Endothelial cell of umbilical vein (primary cell): ENCODE measurements at regions not wholly inside any gene's neighbourhood (a gene's known extent, or its start where the extent isn't known, plus 50 kb on each side); places are given as distances from the start of the nearest gene placed in this dataset.

ENCODE experiments used
- BruUV-seq: library from RNA; stranded (reverse); fragments of 400-500 nt; replicated peaks from 2 replicates; lab custom pipeline; 2021; lab: Mats Ljungman, UMichigan
- CTCF ChIA-PET: fragments of 300-600, 350-600 bp; sonication (Branson Sonifier 250); formaldehyde crosslinking; loops from one replicate; lab custom pipeline; 2021; ENCODE audit warnings: antibody characterized with exemption, inconsistent platforms; lab: Charles Lee
- POLR2A ChIA-PET: fragments of 300-600, 350-600 bp; sonication (Branson Sonifier 250); formaldehyde crosslinking; loops from one replicate; lab custom pipeline; 2021; ENCODE audit warnings: antibody characterized with exemption, inconsistent platforms; lab: Charles Lee
- DNase-seq: peaks from one replicate; pipeline ENCODE4 v3.0.0-alpha.2; 2011; ENCODE audit warnings: low read depth, low spot score
- FAIRE-seq: peaks from 2 replicates; lab custom pipeline; 2011; peaks lifted over from hg19 to GRCh38; lab: Jason Lieb, UNC
- H2AFZ ChIP-seq: 2 replicates; pipeline ENCODE4 v1.6.0; 2012; ENCODE audit warnings: low read depth, low read length, control low read depth, inconsistent platforms
- H3K27ac ChIP-seq: 2 replicates; pipeline ENCODE4 v1.5.1; 2011; ENCODE audit warnings: low read depth, mild to moderate bottlenecking, control low read depth, low read length, moderate library complexity; ENCODE audit not compliant: insufficient read depth
- H3K27me3 ChIP-seq, 2 experiments: 2 replicates each; pipeline versions ENCODE4 v1.6.0 to v1.6.1; 2011; ENCODE audit warnings: low read length in 2 of 2, mixed read lengths in 1 of 2; ENCODE audit not compliant: control insufficient read depth in 2 of 2, insufficient read depth in 2 of 2
- H3K36me3 ChIP-seq, 2 experiments: 2 replicates in 1 of 2; 3 replicates in 1 of 2; pipeline ENCODE4 v1.5.1; 2011; ENCODE audit warnings: low read length in 2 of 2, mild to moderate bottlenecking in 1 of 2, moderate library complexity in 1 of 2; ENCODE audit not compliant: control insufficient read depth in 2 of 2, insufficient read depth in 2 of 2; ENCODE audit errors: extremely low read depth in 1 of 2
- H3K4me1 ChIP-seq: 3 replicates; pipeline ENCODE4 v1.5.1; 2011; ENCODE audit warnings: mild to moderate bottlenecking, low read length; ENCODE audit not compliant: control insufficient read depth, insufficient read depth; ENCODE audit errors: extremely low read depth
- H3K4me2 ChIP-seq: 2 replicates; pipeline ENCODE4 v1.6.1; 2011; ENCODE audit warnings: low read length, control low read depth, mixed read lengths; ENCODE audit not compliant: insufficient read depth
- H3K4me3 ChIP-seq, 3 experiments: fragments of 200-600 bp in 1 of 3; sonication (generic), shearing (Covaris generic) in 1 of 3; replicated peaks in 1 of 3; 2 replicates each; pipeline ENCODE4 v1.5.1; 2011 to 2016; ENCODE audit warnings: control low read depth in 3 of 3, low read length in 3 of 3, mild to moderate bottlenecking in 2 of 3, inconsistent platforms in 1 of 3, low read depth in 1 of 3, moderate library complexity in 1 of 3; ENCODE audit not compliant: insufficient read depth in 1 of 3
- H3K79me2 ChIP-seq: 2 replicates; pipeline ENCODE4 v1.6.0; 2012; ENCODE audit warnings: low read length, inconsistent platforms; ENCODE audit not compliant: control insufficient read depth, insufficient read depth
- H3K9ac ChIP-seq: replicated peaks from 2 replicates; pipeline ENCODE3; 2011; ENCODE audit warnings: low read length, control low read depth; ENCODE audit not compliant: insufficient read depth; ENCODE audit errors: extremely low read depth
- H3K9me1 ChIP-seq: replicated peaks from 3 replicates; pipeline ENCODE4 v1.6.0; 2011; ENCODE audit warnings: mild to moderate bottlenecking, low read length; ENCODE audit not compliant: control insufficient read depth, insufficient read depth; ENCODE audit errors: extremely low read depth
- H3K9me3 ChIP-seq: replicated peaks from 2 replicates; pipeline ENCODE4 v1.5.1; 2012; ENCODE audit warnings: low read length, inconsistent platforms; ENCODE audit not compliant: control insufficient read depth, insufficient read depth
- H4K20me1 ChIP-seq: replicated peaks from 2 replicates; pipeline ENCODE3; 2011; ENCODE audit warnings: mild to moderate bottlenecking, low read length; ENCODE audit not compliant: control insufficient read depth, insufficient read depth; ENCODE audit errors: extremely low read depth
- EZH2 ChIP-seq: IDR thresholded peaks from 2 replicates; pipeline ENCODE4 v1.6.1; 2012; ENCODE audit warnings: borderline replicate concordance, low read depth, mild to moderate bottlenecking, moderate library complexity, low read length, inconsistent platforms; ENCODE audit not compliant: severe bottlenecking
- FOS ChIP-seq: IDR thresholded peaks from 2 replicates; pipeline ENCODE4 v1.6.1; 2011; ENCODE audit warnings: mild to moderate bottlenecking, low read length, moderate library complexity, borderline replicate concordance; ENCODE audit not compliant: insufficient read depth
- GATA2 ChIP-seq: IDR thresholded peaks from 2 replicates; pipeline ENCODE4 v1.7.0; 2011; ENCODE audit warnings: low read depth, mild to moderate bottlenecking, moderate library complexity, mixed read lengths, low read length; ENCODE audit not compliant: insufficient read length, insufficient read depth
- JUN ChIP-seq: IDR thresholded peaks from 2 replicates; pipeline ENCODE4 v1.6.1; 2011; ENCODE audit warnings: borderline replicate concordance, low read depth; ENCODE audit not compliant: insufficient read length, insufficient read depth
- MAX ChIP-seq: IDR thresholded peaks from 2 replicates; pipeline ENCODE4 v1.6.1; 2011; ENCODE audit not compliant: insufficient read depth, insufficient read length
- MYC ChIP-seq: IDR thresholded peaks from one replicate; pipeline ENCODE4 v1.6.1; 2011; ENCODE audit warnings: mild to moderate bottlenecking, low read depth, low read length
- POLR2A ChIP-seq: IDR thresholded peaks from 2 replicates; pipeline ENCODE4 v1.6.1; 2012; ENCODE audit warnings: low read depth, mild to moderate bottlenecking, control low read depth, low read length
- POLR2AphosphoS5 ChIP-seq: IDR thresholded peaks from 2 replicates; pipeline ENCODE4 v1.6.1; 2012; ENCODE audit warnings: low read depth, mild to moderate bottlenecking, control low read depth, low read length, moderate library complexity; ENCODE audit not compliant: insufficient read depth
- dilution Hi-C: fragments of 300-500 bp; cut with MboI; formaldehyde crosslinking; loops from one replicate; pipeline ENCODE4 v1.15.0; 2019; ENCODE audit warnings: low sequenced_read_pairs; ENCODE audit not compliant: extremely low pct_ligation_motif_present
- intact Hi-C: fragments of 100-400 bp; cut with micrococcal nuclease; formaldehyde crosslinking; loops from one replicate; pipeline ENCODE4 v1.10.0; 2022
- TF ChIP-seq, protein P1 (sequence below), 2 donors: IDR thresholded peaks; 1 replicate in 1 of 2; 2 replicates in 1 of 2; pipeline ENCODE4 v1.5.1; 2011; ENCODE audit warnings: low read length in 2 of 2, mild to moderate bottlenecking in 2 of 2, moderate library complexity in 2 of 2, control low read depth in 1 of 2, inconsistent platforms in 1 of 2, low read depth in 1 of 2; ENCODE audit not compliant: insufficient read depth in 1 of 2; ENCODE audit errors: extremely low read depth in 1 of 2

DNA sequence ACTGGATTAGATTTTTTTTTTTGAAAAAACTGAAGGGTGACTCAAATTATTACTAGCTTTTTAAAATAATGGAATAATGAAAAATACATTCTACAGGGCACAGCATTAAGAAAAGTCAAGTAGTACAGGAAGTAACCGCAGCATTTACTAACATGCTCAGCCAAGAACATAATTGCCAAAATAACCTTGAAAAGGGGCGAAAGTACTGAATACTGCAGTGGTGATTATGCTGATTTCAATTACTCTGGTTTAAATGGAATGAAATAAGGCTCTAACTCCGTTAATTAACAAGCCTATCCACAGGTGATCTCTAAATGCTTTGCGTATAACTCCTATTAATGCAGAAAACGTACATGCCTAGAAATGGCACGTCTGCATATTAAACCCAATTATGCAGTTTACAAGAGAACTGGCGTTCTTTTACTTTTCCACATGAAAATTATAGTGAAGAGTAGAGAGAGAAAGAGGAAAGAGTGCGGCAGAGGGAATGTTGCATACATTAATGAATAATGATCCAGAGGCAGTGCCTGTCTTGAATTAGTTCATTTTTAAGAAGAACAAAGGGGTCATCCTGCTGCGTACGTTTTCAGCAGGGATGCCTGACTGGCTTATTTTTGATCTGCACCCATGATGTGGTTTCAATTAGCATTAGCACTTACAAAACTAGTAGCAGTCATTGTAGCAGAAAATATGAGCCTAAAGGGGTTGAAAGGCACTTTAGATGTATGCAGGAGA is 612.4 kb downstream of the NYAP2 start:
- ChIA-PET POLR2A (no interaction called here), CTCF (no interaction called here)
- FAIRE-seq (no peak), DNase-seq (no peak)
- Histone ChIP-seq H3K4me3 (no peak overlapping the region), H4K20me1 (no peaks in the 10 kb centered on the region), H3K27ac (no peak overlapping the region), H3K9ac (no peak overlapping the region), H2AFZ (no peak overlapping the region), H3K9me3 (no peaks in the 10 kb centered on the region), H3K27me3 (no peaks in the 10 kb centered on the region), H3K4me2 (no peak overlapping the region), H3K9me1 (no peaks in the 10 kb centered on the region), H3K36me3 (no peaks in the 10 kb centered on the region), H3K4me1 (no peaks in the 10 kb centered on the region), H3K79me2 (no peaks in the 10 kb centered on the region)
- no TSS peak for BruUV-seq
- intact Hi-C loops, result no loop called here
- no peak for TF ChIP-seq FOS
- TF ChIP-seq EZH2, result no peak
- no peak for TF ChIP-seq POLR2A
- TF ChIP-seq MAX, result no peak
- no peak for TF ChIP-seq POLR2AphosphoS5
- TF ChIP-seq GATA2, result no peak
- TF ChIP-seq, protein P1, sequence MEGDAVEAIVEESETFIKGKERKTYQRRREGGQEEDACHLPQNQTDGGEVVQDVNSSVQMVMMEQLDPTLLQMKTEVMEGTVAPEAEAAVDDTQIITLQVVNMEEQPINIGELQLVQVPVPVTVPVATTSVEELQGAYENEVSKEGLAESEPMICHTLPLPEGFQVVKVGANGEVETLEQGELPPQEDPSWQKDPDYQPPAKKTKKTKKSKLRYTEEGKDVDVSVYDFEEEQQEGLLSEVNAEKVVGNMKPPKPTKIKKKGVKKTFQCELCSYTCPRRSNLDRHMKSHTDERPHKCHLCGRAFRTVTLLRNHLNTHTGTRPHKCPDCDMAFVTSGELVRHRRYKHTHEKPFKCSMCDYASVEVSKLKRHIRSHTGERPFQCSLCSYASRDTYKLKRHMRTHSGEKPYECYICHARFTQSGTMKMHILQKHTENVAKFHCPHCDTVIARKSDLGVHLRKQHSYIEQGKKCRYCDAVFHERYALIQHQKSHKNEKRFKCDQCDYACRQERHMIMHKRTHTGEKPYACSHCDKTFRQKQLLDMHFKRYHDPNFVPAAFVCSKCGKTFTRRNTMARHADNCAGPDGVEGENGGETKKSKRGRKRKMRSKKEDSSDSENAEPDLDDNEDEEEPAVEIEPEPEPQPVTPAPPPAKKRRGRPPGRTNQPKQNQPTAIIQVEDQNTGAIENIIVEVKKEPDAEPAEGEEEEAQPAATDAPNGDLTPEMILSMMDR (IDR thresholded peaks at IDR 0.05; ENCODE audit: extremely low read depth in 1 of 2, insufficient read depth in 1 of 2, low read depth in 1 of 2, low read length in 2 of 2), result no peak
- no peak for TF ChIP-seq JUN
- no peak for TF ChIP-seq MYC
- dilution Hi-C loops, result no loop called here
